ENCODE measurements at regions not wholly inside any gene's neighbourhood (a gene's known extent, or its start where the extent isn't known, plus 50 kb on each side); places are given as distances from the start of the nearest gene placed in this dataset.

- intact Hi-C loops (cut with DNase I; ENCODE audit: low total_unique reads): no loop called here
These were observed 101.5 kb downstream of the FOXL3 start for GRCh38 chr7:391411-391951.

GRCh38 chr7:391961-392524 is 102.1 kb downstream of the FOXL3 start:
- H3K4me3 ChIP-seq: no peak overlapping the region
- intact Hi-C loops (cut with DNase I; ENCODE audit: low total_unique reads): no loop called here
- no peaks in the 10 kb centered on the region for H3K36me3 ChIP-seq (ENCODE audit: low read depth, missing control alignments)
- 86 to 92% methylated on average over 11 to 20 of the region's 25 CpGs for WGBS, 2 donors
- DNase-seq: no peak
- no peaks in the 10 kb centered on the region for H3K4me1 ChIP-seq
- H3K27ac ChIP-seq: no peak overlapping the region
- H3K9me3 ChIP-seq: no peaks in the 10 kb centered on the region
- H3K27me3 ChIP-seq: no peaks in the 10 kb centered on the region
- TF ChIP-seq POLR2A (IDR thresholded peaks at IDR 0.05) (no peak), CTCF (IDR thresholded peaks at IDR 0.05) (no peak)

More at GRCh38 chr7:391411-391951, 101.5 kb downstream of the FOXL3 start:
- no peaks in the 10 kb centered on the region for H3K9me3 ChIP-seq
- TF ChIP-seq POLR2A (IDR thresholded peaks at IDR 0.05) (no peak), CTCF (IDR thresholded peaks at IDR 0.05) (no peak)
- WGBS, 2 donors: 94 to 100% methylated on average over 1 to 25 of the region's 26 CpGs
- no peaks in the 10 kb centered on the region for H3K27me3 ChIP-seq
- H3K36me3 ChIP-seq (ENCODE audit: low read depth, missing control alignments): no peaks in the 10 kb centered on the region
- no peak overlapping the region for H3K4me3 ChIP-seq
- no peaks in the 10 kb centered on the region for H3K4me1 ChIP-seq
- no peak overlapping the region for H3K27ac ChIP-seq
- DNase-seq: no peak

- WGBS, 2 donors: 91 to 98% methylated on average over 3 of the region's 3 CpGs
These were observed 102.9 kb downstream of the FOXL3 start for GRCh38 chr7:392822-393221.

GRCh38 chr7:395643-396042 is 105.7 kb downstream of the FOXL3 start:
- DNase-seq: no peak

More at GRCh38 chr7:392822-393221, 102.9 kb downstream of the FOXL3 start:
- no peaks in the 10 kb centered on the region for H3K27me3 ChIP-seq
- H3K27ac ChIP-seq: no peak overlapping the region
- no peaks in the 10 kb centered on the region for H3K4me1 ChIP-seq
- H3K36me3 ChIP-seq (ENCODE audit: low read depth, missing control alignments): no peaks in the 10 kb centered on the region
- no peaks in the 10 kb centered on the region for H3K9me3 ChIP-seq
- no peak overlapping the region for H3K4me3 ChIP-seq
- DNase-seq: no peak
- TF ChIP-seq POLR2A (IDR thresholded peaks at IDR 0.05) (no peak), CTCF (IDR thresholded peaks at IDR 0.05) (no peak)
- intact Hi-C loops (cut with DNase I; ENCODE audit: low total_unique reads): no loop called here

More at GRCh38 chr7:395643-396042, 105.7 kb downstream of the FOXL3 start:
- intact Hi-C loops (cut with DNase I; ENCODE audit: low total_unique reads): no loop called here
- Histone ChIP-seq H3K9me3 (no peaks in the 10 kb centered on the region), H3K27me3 (no peaks in the 10 kb centered on the region), H3K4me3 (no peak overlapping the region), H3K4me1 (no peaks in the 10 kb centered on the region), H3K27ac (no peak overlapping the region), H3K36me3 (ENCODE audit: low read depth, missing control alignments) (no peaks in the 10 kb centered on the region)
- no peak for TF ChIP-seq POLR2A (IDR thresholded peaks at IDR 0.05)
- no peak for TF ChIP-seq CTCF (IDR thresholded peaks at IDR 0.05)
